Parathyroid adenoma (tissue), 2 donors: ENCODE measurements at regions not wholly inside any gene's neighbourhood (a gene's known extent, or its start where the extent isn't known, plus 50 kb on each side); places are given as distances from the start of the nearest gene placed in this dataset.

Source experiments
- H2AFZ ChIP-seq: fragments of 300-600 bp; sonication (generic); one replicate; pipeline ENCODE4 v1.7.0; 2017; ENCODE audit warnings: antibody characterized with exemption, mild to moderate bottlenecking
- H3K27ac ChIP-seq: fragments of 300-600 bp; sonication (generic); one replicate; pipeline ENCODE4 v1.7.0; 2017
- H3K27me3 ChIP-seq: fragments of 300-600 bp; sonication (generic); one replicate; pipeline ENCODE4 v1.7.0; 2017; ENCODE audit warnings: low read length; ENCODE audit not compliant: control insufficient read depth, insufficient read depth
- H3K36me3 ChIP-seq: fragments of 300-600 bp; sonication (generic); one replicate; pipeline ENCODE4 v1.7.0; 2017; ENCODE audit warnings: low read length; ENCODE audit not compliant: control insufficient read depth, insufficient read depth
- H3K4me1 ChIP-seq: fragments of 300-600 bp; sonication (generic); one replicate; pipeline ENCODE4 v1.7.0; 2017; ENCODE audit warnings: control low read depth
- H3K4me2 ChIP-seq: fragments of 300-600 bp; sonication (generic); one replicate; pipeline ENCODE4 v1.7.0; 2017; ENCODE audit warnings: low read length
- H3K4me3 ChIP-seq: fragments of 300-600 bp; sonication (generic); one replicate; pipeline ENCODE4 v1.7.0; 2017; ENCODE audit warnings: low read depth, low read length
- H3K79me2 ChIP-seq: fragments of 300-600 bp; sonication (generic); one replicate; pipeline ENCODE4 v1.7.0; 2017; ENCODE audit warnings: control low read depth
- H3K9ac ChIP-seq: fragments of 300-600 bp; sonication (generic); one replicate; pipeline ENCODE4 v1.7.0; 2017; ENCODE audit warnings: mild to moderate bottlenecking
- H3K9me3 ChIP-seq: fragments of 300-600 bp; sonication (generic); one replicate; pipeline ENCODE4 v1.7.0; 2017; ENCODE audit warnings: low read length; ENCODE audit not compliant: control insufficient read depth
- CTCF ChIP-seq: fragments of 300-600 bp; sonication (generic); IDR thresholded peaks from one replicate; pipeline ENCODE4 v1.7.0; 2017; ENCODE audit warnings: antibody characterized with exemption, mild to moderate bottlenecking
- donor health status: primary hyperparathyroidism.

GRCh38 chr10:64450312-64450711, 929.1 kb downstream of the REEP3 start:
- TF ChIP-seq CTCF = no peak
- no peaks in the 10 kb centered on the region for H3K9me3 ChIP-seq

GRCh38 chr10:64454962-64455361, 933.8 kb downstream of the REEP3 start:
- H3K9ac ChIP-seq = no peak overlapping the region
- no peaks in the 10 kb centered on the region for H3K79me2 ChIP-seq
- no peaks in the 10 kb centered on the region for H3K9me3 ChIP-seq
- H3K36me3 ChIP-seq = no peaks in the 10 kb centered on the region
- H3K4me1 ChIP-seq = no peaks in the 10 kb centered on the region
- no peaks in the 10 kb centered on the region for H3K27me3 ChIP-seq
- no peak overlapping the region for H2AFZ ChIP-seq
- TF ChIP-seq CTCF = no peak
- no peak overlapping the region for H3K4me2 ChIP-seq
- no peak overlapping the region for H3K27ac ChIP-seq
- no peak overlapping the region for H3K4me3 ChIP-seq

More at GRCh38 chr10:64450312-64450711, 929.1 kb downstream of the REEP3 start:
- H3K27me3 ChIP-seq = no peaks in the 10 kb centered on the region
- no peak overlapping the region for H3K4me3 ChIP-seq
- no peaks in the 10 kb centered on the region for H3K4me1 ChIP-seq
- no peak overlapping the region for H3K9ac ChIP-seq
- H3K79me2 ChIP-seq = no peaks in the 10 kb centered on the region
- no peaks in the 10 kb centered on the region for H3K36me3 ChIP-seq
- no peak overlapping the region for H3K4me2 ChIP-seq
- H2AFZ ChIP-seq = no peak overlapping the region
- no peak overlapping the region for H3K27ac ChIP-seq

GRCh38 chr10:64458306-64458705, 937.1 kb downstream of the REEP3 start:
- H3K9me3 ChIP-seq = no peaks in the 10 kb centered on the region
- H3K4me2 ChIP-seq = no peak overlapping the region
- H3K36me3 ChIP-seq = no peaks in the 10 kb centered on the region
- H3K27ac ChIP-seq = no peak overlapping the region
- TF ChIP-seq CTCF = no peak
- no peak overlapping the region for H2AFZ ChIP-seq
- H3K4me1 ChIP-seq = no peaks in the 10 kb centered on the region
- no peaks in the 10 kb centered on the region for H3K27me3 ChIP-seq
- H3K79me2 ChIP-seq = no peaks in the 10 kb centered on the region
- no peak overlapping the region for H3K9ac ChIP-seq
- H3K4me3 ChIP-seq = no peak overlapping the region

GRCh38 chr10:64463406-64463805, 942.2 kb downstream of the REEP3 start:
- Histone ChIP-seq H3K4me2 (no peak overlapping the region), H3K9ac (no peak overlapping the region), H3K9me3 (no peaks in the 10 kb centered on the region), H2AFZ (no peak overlapping the region), H3K4me1 (no peaks in the 10 kb centered on the region), H3K27ac (no peak overlapping the region), H3K36me3 (no peaks in the 10 kb centered on the region), H3K79me2 (no peaks in the 10 kb centered on the region), H3K27me3 (no peaks in the 10 kb centered on the region), H3K4me3 (no peak overlapping the region)
- TF ChIP-seq CTCF = no peak

GRCh38 chr10:64465653-64466052, 944.5 kb downstream of the REEP3 start:
- no peak for TF ChIP-seq CTCF
- Histone ChIP-seq H3K27ac (no peak overlapping the region), H3K27me3 (no peaks in the 10 kb centered on the region), H3K4me1 (no peaks in the 10 kb centered on the region), H3K4me3 (no peak overlapping the region), H3K9ac (no peak overlapping the region), H3K9me3 (no peaks in the 10 kb centered on the region), H2AFZ (no peak overlapping the region), H3K4me2 (no peak overlapping the region), H3K36me3 (no peaks in the 10 kb centered on the region), H3K79me2 (no peaks in the 10 kb centered on the region)
